A204.1 (cell line): ENCODE measurements at regions not wholly inside any gene's neighbourhood (a gene's known extent, or its start where the extent isn't known, plus 50 kb on each side); places are given as distances from the start of the nearest gene placed in this dataset.
"Not testable (repeated sequence)": the region's sequence is repeated elsewhere in the genome, so short reads cannot be mapped to it uniquely, and the experiment has no call there.

Experiments used
- FAIRE-seq: peaks from 2 replicates; lab custom pipeline; 2012; peaks lifted over from hg19 to GRCh38; lab: Jason Lieb, UNC

DNA sequence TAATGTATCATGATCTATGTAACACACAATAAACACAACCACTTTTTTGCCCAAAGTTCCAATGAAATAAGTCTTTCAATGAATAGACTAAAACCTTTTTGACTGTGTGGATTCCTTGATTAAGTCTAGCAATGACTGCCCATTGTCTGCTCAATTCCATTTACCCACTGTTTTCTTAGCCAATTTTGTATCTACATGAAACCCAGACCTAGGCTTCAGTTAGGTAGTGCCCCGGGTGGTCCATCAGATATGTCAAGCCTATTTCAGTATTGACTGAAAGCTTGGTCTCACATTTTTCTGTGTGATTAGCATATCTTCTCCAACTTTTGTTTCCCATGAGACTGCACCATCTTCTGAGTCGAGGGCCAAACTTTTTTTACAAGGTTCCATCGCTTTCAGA is 615.0 kb downstream of the C6orf118 start:
- no peak for FAIRE-seq

DNA sequence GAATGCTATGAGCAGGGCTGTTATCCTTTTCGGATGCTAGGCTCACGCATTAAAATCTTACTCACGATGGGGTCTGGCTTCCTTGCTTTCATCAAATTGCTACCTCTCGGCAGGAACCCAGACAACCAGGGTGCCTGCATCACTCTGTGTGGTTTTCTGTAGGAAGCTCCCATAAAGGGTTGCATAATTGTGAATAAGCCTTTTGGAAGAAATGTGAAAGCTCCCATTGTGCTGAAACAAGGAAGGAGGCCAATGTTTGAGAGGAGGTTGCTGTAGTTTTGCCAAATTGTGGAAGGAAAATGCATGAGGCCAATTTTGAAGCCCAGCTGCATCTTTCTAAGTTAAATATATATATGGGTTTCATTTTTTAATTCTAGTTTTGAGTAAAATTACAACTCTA is 615.5 kb downstream of the C6orf118 start:
- peak; percentile 98 for FAIRE-seq

DNA sequence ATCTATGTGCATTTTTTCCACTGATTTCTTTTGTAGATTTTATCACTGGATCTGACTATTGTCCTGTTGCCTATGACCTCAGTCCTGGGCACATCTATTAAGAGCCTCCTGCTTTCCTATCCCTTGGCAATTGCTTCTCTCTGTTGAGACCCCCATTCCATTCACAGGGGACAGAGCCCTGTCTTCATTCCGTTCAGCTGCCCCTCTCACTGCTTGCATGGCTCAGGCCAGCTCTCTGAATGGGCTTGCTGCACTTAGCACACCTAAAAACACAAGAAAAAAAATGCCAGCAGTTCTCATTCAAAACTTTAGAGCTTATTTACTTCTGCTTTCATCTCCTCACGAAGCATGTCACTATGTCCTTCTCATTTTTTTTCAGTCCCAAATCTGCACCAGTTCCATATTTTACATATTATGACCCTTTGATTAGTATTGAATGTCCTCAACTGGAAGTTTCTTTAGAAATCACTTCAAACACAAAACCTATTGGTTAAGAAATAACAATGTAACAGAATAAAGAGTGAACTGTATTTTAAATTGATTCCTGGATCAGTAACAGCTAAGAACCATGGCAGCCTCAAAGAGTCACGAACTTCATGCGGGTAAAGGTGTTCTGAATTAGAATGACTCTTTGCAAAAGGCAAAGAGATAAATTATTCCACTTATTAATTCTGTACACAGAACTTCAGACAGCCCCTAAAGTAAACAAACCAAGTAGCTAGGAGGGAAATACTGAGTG is 616.5 kb downstream of the C6orf118 start:
- no peak for FAIRE-seq

DNA sequence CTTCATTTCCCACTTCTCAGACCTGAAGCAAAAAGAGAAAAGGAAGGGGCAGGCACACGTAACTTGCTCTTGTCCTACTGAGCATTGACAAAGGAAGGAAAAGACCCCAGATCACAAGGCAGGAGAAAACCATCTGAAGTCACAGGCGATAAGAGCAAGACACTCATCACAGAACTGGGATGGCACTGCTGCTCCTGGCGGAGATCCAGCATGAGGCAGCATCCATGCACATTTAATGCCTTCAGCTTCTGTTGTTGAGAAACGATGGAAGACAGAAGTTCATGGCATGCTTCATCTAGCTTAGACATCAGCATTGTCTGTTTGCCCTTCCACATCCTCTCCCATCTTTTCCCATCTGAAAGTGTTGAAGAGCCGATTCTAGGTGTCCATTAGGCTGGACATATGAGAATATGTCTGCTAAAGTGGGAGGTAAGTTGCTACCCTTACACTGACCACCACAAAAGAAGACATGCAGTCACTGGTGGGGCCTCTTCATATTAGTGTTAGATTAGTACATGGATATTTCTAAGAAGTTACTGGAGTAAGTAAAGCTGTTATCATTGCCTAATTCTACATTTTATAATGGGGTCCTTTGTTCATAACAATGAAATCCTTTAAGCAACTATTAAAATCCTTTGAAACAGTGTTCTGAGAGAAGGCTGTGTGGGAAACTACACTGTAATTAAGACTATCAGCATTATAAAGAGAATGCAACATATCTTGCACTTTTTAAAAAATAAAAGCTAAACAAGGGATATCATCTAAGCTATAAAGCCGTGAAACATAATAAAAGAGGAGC is 618.5 kb downstream of the C6orf118 start:
- no peak for FAIRE-seq

DNA sequence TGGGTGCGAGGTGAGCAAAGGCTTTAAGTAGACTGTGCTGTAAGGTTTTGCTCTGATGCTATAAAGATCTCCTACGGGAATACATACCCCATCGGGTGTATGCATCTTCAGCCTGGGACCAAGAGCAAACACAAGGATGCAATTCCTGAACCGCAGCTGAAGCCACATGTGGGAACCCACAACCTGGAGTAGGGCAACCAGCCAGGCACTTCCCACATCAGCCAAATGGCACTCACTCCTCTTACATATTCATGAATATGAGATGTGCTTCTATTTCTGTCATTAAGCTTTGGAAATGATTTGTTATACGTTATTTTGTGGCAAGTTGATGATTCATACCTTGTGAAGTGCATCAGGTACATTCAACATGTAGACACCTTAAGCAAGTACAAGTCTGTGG is 619.2 kb downstream of the C6orf118 start:
- FAIRE-seq: no peak

DNA sequence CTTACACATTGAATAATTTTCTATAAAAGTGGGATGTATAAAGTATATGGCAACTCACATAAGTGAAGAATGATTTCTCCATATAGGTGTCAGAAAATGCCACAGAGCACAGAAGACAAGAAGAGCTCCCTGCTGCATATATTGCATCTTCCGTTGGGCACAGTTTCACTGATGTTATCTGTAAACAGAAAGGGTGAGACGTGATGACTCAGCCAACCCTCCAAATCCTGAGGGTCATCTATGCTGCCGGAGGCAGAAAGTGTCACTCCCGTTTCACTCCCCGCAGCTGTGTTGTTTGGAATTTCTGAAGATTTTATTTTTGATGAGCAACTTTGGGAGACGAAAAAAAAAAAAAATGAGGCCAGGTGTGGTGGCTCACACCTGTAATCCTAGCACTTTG is 644.1 kb downstream of the C6orf118 start:
- FAIRE-seq: no peak

DNA sequence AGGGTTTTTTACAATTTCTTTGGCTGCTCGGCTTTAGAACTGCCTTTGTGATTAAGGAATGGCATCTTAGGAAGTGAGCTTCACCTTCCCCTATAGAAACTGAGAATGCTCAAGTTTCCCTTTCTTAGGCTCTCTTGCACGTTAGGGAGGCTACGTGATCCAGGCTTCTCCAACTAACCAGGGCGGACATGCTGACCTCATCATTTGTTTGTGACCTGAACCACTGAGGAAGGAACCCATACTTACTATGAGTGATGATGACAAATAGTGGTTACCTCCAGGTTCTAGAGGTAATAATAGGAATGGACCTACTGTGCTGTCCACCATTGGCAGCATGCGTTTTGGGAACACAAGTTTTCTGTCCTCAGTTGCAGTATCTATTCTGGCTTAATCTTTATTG is 645.8 kb downstream of the C6orf118 start:
- FAIRE-seq: no peak

DNA sequence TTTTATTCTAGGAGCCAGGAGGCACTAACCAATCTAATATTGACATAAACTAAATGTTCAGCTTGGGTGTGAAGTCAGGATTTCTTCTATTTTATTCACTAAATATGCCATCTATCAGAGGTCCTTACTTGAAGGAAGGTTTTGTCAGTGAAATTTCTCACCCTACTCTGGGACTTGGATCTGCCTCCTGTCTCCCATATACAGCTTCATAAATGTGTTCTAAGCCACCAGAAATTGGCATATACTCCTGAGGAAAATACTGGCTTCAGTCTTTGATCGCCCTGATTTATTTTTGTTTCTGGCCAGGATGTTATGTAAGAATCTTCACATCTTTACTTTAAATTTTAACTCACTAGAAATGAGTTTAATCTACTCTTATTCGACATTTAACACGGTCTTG is 647.7 kb downstream of the C6orf118 start:
- no peak for FAIRE-seq

DNA sequence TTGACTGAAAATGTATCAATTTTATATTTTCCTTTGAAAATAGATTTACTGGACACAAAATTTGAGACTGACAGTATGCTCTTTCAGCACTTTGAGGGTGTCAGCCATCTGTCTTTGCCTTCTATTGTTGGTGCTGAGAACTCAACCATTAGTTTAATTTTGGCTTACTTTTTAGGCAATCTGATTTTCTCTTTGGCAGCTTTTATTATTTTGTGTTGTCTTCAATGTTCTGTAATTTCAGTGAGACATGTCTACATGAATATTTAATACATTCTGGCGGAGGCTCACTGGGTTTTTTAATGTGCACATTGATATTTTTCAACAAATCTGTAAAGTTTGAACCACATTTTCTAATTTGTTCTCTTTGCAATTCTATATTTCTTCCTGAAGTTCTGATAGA is 648.6 kb downstream of the C6orf118 start:
- FAIRE-seq: no peak

DNA sequence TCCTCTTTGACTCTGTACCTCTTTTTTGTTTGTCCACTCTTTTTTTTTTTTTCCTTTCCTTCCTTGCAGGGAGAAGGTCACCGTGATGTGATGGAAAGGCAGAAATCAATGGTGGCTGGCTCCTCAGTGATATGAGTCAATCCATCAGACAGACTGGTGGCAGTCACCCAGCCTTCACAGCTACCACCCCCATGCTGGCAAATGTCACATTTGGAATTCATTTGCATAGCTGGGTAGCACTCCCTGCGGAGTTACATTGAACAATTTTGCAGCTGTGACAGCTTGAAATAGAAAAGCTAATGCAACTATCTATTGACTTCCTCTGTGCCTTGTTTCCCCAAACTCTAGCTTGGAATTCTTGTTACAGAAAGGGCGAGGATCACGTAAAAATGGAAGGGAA is 668.4 kb downstream of the C6orf118 start:
- FAIRE-seq: no peak

DNA sequence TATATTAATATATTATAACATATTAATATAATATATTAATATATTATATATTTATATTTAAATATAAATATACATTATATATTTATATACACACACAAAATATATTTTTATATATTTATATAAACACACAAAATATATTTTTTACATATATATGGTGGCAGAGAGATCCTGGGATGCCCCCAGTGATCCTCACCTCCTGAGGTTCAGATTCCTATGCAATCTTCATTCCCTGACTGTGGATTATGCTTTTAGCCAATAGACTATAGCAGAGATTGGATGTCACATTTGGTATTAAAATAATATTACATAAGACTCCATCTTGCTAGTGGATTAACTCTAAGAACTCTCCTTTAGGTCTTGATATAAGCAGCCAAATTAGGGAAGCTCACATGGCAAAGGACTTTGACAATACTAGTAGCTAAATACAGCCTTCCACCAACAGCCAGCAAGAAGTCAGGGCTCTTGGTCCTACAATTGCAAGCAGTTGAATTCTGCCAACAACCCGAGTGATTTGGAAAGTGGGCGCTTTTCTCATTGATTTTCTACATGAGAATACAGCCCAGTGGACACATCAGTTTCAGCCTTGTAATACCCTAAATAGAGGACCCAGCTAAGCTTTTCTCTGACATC is 681.0 kb downstream of the C6orf118 start:
- FAIRE-seq: peak; percentile 99

DNA sequence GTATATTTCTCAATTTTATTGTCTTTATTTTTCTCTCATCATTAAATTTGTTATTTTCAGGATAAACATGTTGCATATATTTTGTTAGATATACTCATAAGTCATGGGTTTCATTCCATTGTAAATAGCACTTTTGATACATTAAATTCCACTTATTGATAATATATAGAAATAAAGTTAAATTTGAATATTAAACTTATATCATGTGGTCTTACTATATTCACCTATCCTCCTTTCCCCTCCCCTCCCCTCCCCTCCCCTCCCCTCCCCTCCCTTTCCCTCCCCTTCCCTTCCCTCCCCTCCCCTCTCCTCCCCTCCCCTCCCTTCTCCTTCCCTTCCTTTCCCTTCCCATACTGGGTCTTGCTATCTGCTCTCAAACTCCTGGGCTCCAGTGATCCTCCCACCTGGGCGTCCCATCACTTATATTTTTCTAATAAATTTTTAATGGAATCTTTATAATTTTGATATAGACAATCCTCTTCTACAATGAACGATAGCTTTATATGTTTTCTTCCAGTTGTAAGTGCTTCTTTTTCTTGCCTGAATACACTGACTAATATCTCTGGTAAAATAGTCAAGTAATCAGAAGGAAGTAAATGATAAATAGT is 692.4 kb downstream of the C6orf118 start:
- peak; percentile 27 for FAIRE-seq

DNA sequence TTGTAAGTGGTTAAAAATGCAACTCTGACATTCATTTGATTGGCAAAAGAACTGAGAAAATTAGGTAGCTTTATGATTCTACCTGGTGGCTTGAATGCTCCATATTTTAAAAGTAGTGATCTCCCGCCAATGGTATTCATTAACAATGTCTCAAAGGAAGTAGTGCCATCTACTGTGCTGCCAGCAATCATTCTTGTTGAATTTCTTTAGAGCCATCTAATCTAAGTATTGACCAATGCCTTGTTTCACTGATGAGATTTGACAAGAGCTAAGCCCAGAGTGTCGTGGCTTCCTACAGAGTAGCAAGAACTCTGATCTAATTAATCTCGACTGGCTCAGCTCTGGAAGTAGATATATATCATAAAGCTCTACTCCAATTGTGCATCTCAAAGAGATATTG is 696.7 kb downstream of the C6orf118 start:
- no peak for FAIRE-seq

DNA sequence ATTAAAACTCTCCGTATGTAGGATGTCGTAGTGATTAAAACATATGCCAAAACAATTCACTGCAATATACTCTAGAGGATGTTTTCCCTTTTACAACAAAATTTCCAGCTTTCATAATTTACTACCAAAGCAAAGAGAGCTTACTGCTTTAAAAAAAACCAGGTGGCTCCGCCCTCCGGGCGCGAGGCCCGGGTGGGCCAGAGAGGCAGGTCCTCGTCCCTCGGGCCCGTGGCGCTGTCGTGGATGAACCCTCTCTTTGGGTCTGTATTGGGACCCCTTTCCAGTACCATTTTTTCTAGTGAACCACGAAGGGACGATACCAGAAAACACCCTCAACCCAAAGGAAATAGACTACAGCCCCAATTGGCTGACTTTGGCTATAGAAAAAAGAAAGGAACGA is 698.5 kb downstream of the C6orf118 start:
- FAIRE-seq: not testable (repeated sequence)

DNA sequence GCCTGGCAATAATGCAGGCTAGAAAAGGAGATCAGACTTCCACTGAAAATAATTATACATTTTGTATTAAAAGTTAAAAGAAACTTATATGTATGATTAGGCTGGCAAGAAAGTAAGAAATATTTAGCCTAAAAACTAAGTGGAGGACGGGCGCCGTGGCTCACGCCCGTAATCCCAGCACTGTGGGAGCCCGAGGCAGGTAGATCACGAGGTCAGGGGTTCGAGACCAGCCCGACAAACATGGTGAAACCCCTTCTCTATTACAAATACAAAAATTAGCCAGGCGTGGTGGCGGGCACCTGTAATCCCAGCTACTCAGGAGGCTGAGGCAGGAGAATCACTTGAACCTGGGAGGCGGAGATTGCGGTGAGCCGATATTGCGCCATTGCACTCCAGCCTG is 707.0 kb downstream of the C6orf118 start:
- FAIRE-seq: not testable (repeated sequence)

DNA sequence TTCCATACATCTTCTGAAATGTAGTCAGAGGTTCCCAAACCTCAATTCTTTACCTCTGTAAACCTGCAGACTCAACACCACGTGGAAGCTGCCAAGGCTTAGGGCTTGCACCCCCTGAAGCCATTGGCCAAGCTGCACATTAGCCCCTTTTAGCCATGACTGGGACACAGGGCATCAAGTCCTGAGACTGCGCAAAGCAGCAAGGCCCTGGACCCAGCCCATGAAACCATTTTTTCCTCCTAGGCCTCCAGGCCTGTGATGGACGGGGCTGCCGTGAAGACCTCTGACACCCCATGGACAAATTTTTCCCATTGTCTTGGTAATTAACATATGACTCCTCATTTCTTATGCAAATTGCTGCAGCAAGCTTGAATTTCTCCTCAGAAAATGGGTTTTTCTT is 727.8 kb downstream of the C6orf118 start:
- no peak for FAIRE-seq

DNA sequence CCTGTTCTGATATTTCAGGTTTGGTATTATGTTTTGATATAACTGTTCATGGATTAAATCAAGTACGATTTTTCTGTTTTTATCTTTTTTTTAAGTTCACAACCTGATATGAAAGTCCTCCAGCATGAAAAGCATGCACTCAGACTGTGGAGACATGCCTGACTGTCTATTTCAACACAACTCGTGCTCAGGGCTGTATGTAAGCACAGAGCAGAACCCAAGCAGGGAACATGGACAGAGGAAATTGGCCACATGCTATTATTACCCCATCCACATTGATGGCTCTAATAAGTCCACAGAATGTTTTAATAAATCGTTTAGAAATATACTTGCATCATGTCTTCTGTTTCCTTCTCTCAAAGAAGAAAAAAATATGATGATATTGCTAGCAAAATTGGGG is 730.4 kb downstream of the C6orf118 start:
- no peak for FAIRE-seq

DNA sequence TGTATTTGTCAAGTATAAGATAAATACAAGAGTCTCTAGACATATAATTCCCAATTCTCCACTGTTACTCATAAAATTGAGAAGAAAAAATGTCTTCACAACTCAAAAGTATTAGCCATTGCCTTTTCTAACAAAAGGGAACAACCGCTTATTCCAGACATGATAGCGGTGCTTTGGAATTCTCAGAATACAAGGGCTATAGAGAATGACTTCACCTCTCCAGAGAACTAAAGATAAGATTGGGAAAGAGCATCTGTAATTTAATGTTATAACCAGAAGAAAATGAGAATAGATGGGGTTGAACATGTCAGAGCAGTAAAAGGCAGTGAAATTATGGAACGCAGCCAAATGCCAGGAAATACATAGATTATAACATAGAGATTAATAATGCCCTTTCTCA is 730.8 kb downstream of the C6orf118 start:
- FAIRE-seq: no peak

DNA sequence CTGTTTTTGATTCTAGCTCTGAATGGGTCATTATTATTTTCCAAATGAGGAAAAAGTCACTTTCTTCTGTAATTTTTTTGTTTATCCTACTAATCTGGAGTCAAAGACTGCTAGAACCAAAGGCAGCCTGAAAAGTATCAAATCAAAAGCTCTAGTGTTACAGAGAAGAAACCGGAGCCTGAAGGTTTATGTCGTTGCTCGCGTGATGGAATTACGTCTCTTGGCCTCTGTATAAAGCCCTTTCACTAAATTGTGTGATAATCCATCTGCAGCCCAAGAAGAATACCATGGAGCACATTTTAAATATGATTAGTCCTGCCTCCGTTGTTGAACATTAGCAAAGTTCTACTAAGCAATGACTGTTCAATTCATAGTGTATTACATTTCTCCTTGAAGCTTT is 738.6 kb downstream of the C6orf118 start:
- FAIRE-seq: no peak

DNA sequence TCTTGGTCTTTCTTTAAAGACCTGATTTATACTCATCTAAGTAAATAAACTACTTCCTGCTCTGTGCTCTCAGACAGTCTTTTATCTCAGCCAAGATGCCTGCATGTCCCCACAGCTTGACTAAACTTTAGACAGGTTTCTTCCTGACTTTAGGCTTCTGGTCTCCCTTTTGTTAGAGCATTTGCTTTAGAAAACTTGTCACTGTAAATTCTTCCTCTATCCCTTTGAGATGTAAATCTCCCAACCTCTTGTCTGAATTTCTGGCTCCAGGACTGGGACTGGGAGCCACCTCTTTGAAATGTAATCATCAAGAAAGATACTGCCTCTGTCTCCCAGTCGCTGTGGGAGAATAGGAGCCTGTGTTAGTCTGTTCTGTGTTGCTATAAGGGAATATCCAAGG is 739.9 kb downstream of the C6orf118 start:
- FAIRE-seq: no peak

DNA sequence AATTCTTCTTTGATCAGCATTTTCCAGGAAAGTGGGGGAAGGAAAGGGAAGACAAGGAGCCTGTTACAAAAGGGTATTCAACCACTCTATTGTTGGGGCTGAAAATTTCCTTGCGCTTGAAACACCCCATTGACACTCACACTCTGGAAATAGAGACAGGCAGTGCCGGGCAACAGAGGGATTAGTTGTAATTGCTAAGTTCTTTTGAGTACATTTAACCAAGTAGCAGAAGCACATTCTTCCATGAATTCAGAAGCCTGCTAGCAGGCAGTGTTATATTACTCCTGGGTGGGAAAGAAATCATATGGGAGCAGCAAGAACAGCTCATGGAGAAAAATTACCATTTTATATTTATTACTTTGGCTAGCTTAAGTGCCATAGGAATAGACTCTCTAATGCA is 745.5 kb downstream of the C6orf118 start:
- no peak for FAIRE-seq

DNA sequence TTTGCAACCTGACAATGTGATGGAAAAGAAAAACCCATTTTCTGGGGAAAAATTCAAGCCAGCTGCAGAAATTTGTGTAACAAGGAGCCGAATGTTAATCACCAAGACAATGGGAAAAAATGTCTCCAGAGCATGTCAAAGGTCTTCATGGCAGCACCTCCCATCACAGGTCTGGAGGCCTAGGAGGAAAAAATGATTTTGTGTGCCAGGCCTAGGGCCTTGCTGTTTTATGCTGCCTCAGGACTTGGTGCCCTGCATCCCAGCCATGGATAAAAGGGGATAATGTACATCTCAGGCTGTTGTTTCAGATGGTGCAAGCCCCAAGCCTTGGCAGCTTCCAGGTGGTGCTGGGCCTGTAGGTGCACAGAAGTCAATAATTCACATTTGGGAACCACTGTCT is 747.7 kb downstream of the C6orf118 start:
- no peak for FAIRE-seq
